Tibial nerve (tissue), 3 donors: ENCODE measurements at regions not wholly inside any gene's neighbourhood (a gene's known extent, or its start where the extent isn't known, plus 50 kb on each side); places are given as distances from the start of the nearest gene placed in this dataset.

Experiments used
- CTCF ChIP-seq, 5 experiments: fragments of 200-600 bp in 3 of 5; fragments of 450-650 bp in 2 of 5; sonication (generic) in 3 of 5; IDR thresholded peaks; one replicate each; pipeline ENCODE4 v1.5.1; 2016 to 2019; ENCODE audit warnings: antibody characterized with exemption in 5 of 5, mild to moderate bottlenecking in 3 of 5, moderate library complexity in 2 of 5
- POLR2A ChIP-seq, 2 donors: fragments of 450-650 bp; IDR thresholded peaks; one replicate each; pipeline ENCODE4 v1.6.1; 2017; ENCODE audit warnings: antibody characterized with exemption in 2 of 2, mild to moderate bottlenecking in 2 of 2, moderate library complexity in 2 of 2

- no peak for TF ChIP-seq CTCF (IDR thresholded peaks at IDR 0.05)
- no peak for TF ChIP-seq POLR2A (IDR thresholded peaks at IDR 0.05)
These were observed 115.0 kb upstream of the ARHGAP20 start for GRCh38 chr11:110827276-110827675.
